ENCODE measurements at regions not wholly inside any gene's neighbourhood (a gene's known extent, or its start where the extent isn't known, plus 50 kb on each side); places are given as distances from the start of the nearest gene placed in this dataset.

- TF ChIP-seq CHD4 (IDR thresholded peaks at IDR 0.05; ENCODE audit: borderline replicate concordance) (no peak), POLR2A (IDR thresholded peaks at IDR 0.05; ENCODE audit: low read length) (no peak), RCOR1 (IDR thresholded peaks at IDR 0.05; ENCODE audit: low read depth, low read length) (no peak), EP300 (IDR thresholded peaks at IDR 0.05) (no peak), JUNB (IDR thresholded peaks at IDR 0.05) (no peak), REST (IDR thresholded peaks at IDR 0.05) (no peak)
- TF ChIP-seq, protein P1, sequence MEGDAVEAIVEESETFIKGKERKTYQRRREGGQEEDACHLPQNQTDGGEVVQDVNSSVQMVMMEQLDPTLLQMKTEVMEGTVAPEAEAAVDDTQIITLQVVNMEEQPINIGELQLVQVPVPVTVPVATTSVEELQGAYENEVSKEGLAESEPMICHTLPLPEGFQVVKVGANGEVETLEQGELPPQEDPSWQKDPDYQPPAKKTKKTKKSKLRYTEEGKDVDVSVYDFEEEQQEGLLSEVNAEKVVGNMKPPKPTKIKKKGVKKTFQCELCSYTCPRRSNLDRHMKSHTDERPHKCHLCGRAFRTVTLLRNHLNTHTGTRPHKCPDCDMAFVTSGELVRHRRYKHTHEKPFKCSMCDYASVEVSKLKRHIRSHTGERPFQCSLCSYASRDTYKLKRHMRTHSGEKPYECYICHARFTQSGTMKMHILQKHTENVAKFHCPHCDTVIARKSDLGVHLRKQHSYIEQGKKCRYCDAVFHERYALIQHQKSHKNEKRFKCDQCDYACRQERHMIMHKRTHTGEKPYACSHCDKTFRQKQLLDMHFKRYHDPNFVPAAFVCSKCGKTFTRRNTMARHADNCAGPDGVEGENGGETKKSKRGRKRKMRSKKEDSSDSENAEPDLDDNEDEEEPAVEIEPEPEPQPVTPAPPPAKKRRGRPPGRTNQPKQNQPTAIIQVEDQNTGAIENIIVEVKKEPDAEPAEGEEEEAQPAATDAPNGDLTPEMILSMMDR (IDR thresholded peaks at IDR 0.05), result no peak
Observed at GRCh38 chr5:118728191-118728590, 260.2 kb downstream of the DTWD2 start.
